ENCODE measurements at regions not wholly inside any gene's neighbourhood (a gene's known extent, or its start where the extent isn't known, plus 50 kb on each side); places are given as distances from the start of the nearest gene placed in this dataset.

GRCh38 chr13:106405731-106406130 lies 129.7 kb downstream of the EFNB2 start:
- TF ChIP-seq POLR2A (IDR thresholded peaks at IDR 0.05) (no peak), CTCF (IDR thresholded peaks at IDR 0.05) (no peak)

Measured in breast epithelium (tissue), 3 donors.